Heart right ventricle (tissue), 16 donors: ENCODE measurements at regions not wholly inside any gene's neighbourhood (a gene's known extent, or its start where the extent isn't known, plus 50 kb on each side); places are given as distances from the start of the nearest gene placed in this dataset.
"Not testable (repeated sequence)": the region's sequence is repeated elsewhere in the genome, so short reads cannot be mapped to it uniquely, and the experiment has no call there.

ENCODE experiments used
- ATAC-seq, 8 donors: fragments of 200-7000 bp; cut with Tn5 transposase; one replicate each; pipeline ENCODE4 v1.9.1; 2020; ENCODE audit warnings: mild to moderate bottlenecking in 8 of 8, moderate library complexity in 8 of 8, moderate number of reproducible peaks in 1 of 8
- DNase-seq, 2 donors: peaks; one replicate each; pipeline ENCODE4 v3.0.0-alpha.2; 2020
- H3K27ac ChIP-seq, 10 donors: fragments of 200-600 bp; sonication (generic) in 2 of 10; one replicate each; pipeline versions ENCODE4 v1.5.0 to v1.8.0; 2020 to 2022; ENCODE audit warnings: mild to moderate bottlenecking in 3 of 10
- H3K27me3 ChIP-seq, 7 donors: fragments of 200-600 bp; one replicate each; pipeline ENCODE4 v1.8.0; 2021 to 2022; ENCODE audit warnings: mild to moderate bottlenecking in 2 of 7
- H3K36me3 ChIP-seq, 9 donors: fragments of 200-600 bp; sonication (generic) in 1 of 9; one replicate each; pipeline versions ENCODE4 v1.5.0 to v1.8.0; 2020 to 2022; ENCODE audit warnings: mild to moderate bottlenecking in 2 of 9
- H3K4me1 ChIP-seq, 9 donors: fragments of 200-600 bp; sonication (generic) in 1 of 9; one replicate each; pipeline versions ENCODE4 v1.5.0 to v1.8.0; 2020 to 2022; ENCODE audit warnings: mild to moderate bottlenecking in 4 of 9
- H3K4me3 ChIP-seq, 10 donors: fragments of 200-600 bp; sonication (generic) in 2 of 10; one replicate each; pipeline versions ENCODE4 v1.5.0 to v1.8.0; 2020 to 2022; ENCODE audit warnings: mild to moderate bottlenecking in 7 of 10, moderate library complexity in 2 of 10
- H3K9me3 ChIP-seq, 11 donors: fragments of 200-600 bp in 10 of 11; sonication (generic) in 2 of 11; one replicate each; pipeline versions ENCODE4 v1.5.0 to v1.8.0; 2013 to 2022; ENCODE audit warnings: mild to moderate bottlenecking in 2 of 11, control low read depth in 1 of 11, moderate library complexity in 1 of 11
- CTCF ChIP-seq, 9 donors: fragments of 200-600 bp; sonication (generic) in 2 of 9; IDR thresholded peaks; one replicate each; pipeline versions ENCODE4 v1.5.0 to v1.8.0; 2021 to 2022; ENCODE audit warnings: antibody characterized with exemption in 9 of 9, mild to moderate bottlenecking in 5 of 9, moderate library complexity in 1 of 9
- WGBS, 2 donors: extraction: QIAGEN DNeasy Blood & Tissue Kit; methylation state at CpG; one replicate each; pipeline ENCODE4 v1.1.7; 2013; ENCODE audit warnings: inconsistent platforms in 1 of 2; 5-methylcytosine and 5-hydroxymethylcytosine counted together
- intact Hi-C, 10 donors: fragments of 100-400 bp; cut with DNase I; formaldehyde crosslinking; loops; one replicate each; pipeline versions ENCODE4 v1.11.1 to v1.14.2; 2022
- donor health status: Arrhythmogenic right ventricular cardiomyopathy.
- donor health status: ischemic (EF 13 %, LVEDD 7.1; RV severe dilation, severe dysfunction).
- donor health status: healthy with polysubstance abuse.
- donor health status: DM: no; HTN: yes; CAD: no.
- donor health status: DM: no; HTN: no; CAD: no.
- donor health status: ischemic (EF 25% LVEDD 6.9; RV normal size, moderate dysfunction).
- donor health status: ischemic (EF 25% LVEDD 5.7; RV mildly dilated, moderate dysfunction).
- donor health status: healthy.
- donor health status: DM: yes; HTN: yes; CAD: no.
- donor health status: Ischemic cardiomyopathy.
- donor health status: ischemic (EF 35%, LVEDD 5.7; RV mildly dilated, moderate dysfunction).
- donor health status: nonischemic (EF 11% LVEDD 7.7; RV severe dilation, severe dysfunction).
- donor health status: DM: yes; HTN: yes; CAD: no.
- donor health status: PGD.
- donor health status: ischemic (EF 29% LVEDD 5.4; RV normal size, mild dysfunction).
- donor health status: nonischemic (EF 23%, LVEDD 6.1; RV moderate dilation, normal function).

- intact Hi-C loops: no loop called here
- DNase-seq (no peak), ATAC-seq (no peak)
- no peaks in the 10 kb centered on the region for H3K4me1 ChIP-seq
- H3K27ac ChIP-seq: no peak overlapping the region
- H3K4me3 ChIP-seq: no peak overlapping the region
- no peaks in the 10 kb centered on the region for H3K36me3 ChIP-seq
- 92 to 93% methylated on average over 18 of the region's 18 CpGs for WGBS, 2 donors
- no peak for TF ChIP-seq CTCF (IDR thresholded peaks at IDR 0.05)
- H3K9me3 ChIP-seq: peaks cover 0 to 4% (median 0%) of the 10 kb centered on the region in 11 donors
- no peaks in the 10 kb centered on the region for H3K27me3 ChIP-seq
These were observed 1891.0 kb upstream of the FLRT2 start for GRCh38 chr14:83638748-83639504.

- H3K27me3 ChIP-seq, H3K36me3 ChIP-seq, H3K9me3 ChIP-seq, intact Hi-C loops, H3K27ac ChIP-seq, H3K4me1 ChIP-seq, H3K4me3 ChIP-seq, DNase-seq, ATAC-seq: not testable (repeated sequence)
- 89 to 91% methylated on average over 18 of the region's 18 CpGs for WGBS, 2 donors
These were observed 1890.5 kb upstream of the FLRT2 start for GRCh38 chr14:83639505-83639875.

- TF ChIP-seq CTCF (IDR thresholded peaks at IDR 0.05): no peak
- WGBS, 2 donors: 83 to 88% methylated on average over 1 of the region's 1 CpG
- no peak overlapping the region for H3K4me3 ChIP-seq
- no peaks in the 10 kb centered on the region for H3K4me1 ChIP-seq
- intact Hi-C loops: no loop called here
- no peak for DNase-seq
- H3K27me3 ChIP-seq: no peaks in the 10 kb centered on the region
- no peak overlapping the region for H3K27ac ChIP-seq
- no peaks in the 10 kb centered on the region for H3K36me3 ChIP-seq
- peaks cover 0 to 8% (median 0%) of the 10 kb centered on the region in 11 donors for H3K9me3 ChIP-seq
- no peak for ATAC-seq
These were observed 1883.7 kb upstream of the FLRT2 start for GRCh38 chr14:83646228-83646627.

- no peaks in the 10 kb centered on the region for H3K36me3 ChIP-seq
- ATAC-seq (no peak), DNase-seq (no peak)
- H3K27me3 ChIP-seq: no peaks in the 10 kb centered on the region
- H3K4me3 ChIP-seq: no peak overlapping the region
- 82 to 88% methylated on average over 1 of the region's 1 CpG for WGBS, 2 donors
- H3K9me3 ChIP-seq: no peaks in the 10 kb centered on the region
- H3K27ac ChIP-seq: no peak overlapping the region
- intact Hi-C loops: no loop called here
- no peak for TF ChIP-seq CTCF (IDR thresholded peaks at IDR 0.05)
- no peaks in the 10 kb centered on the region for H3K4me1 ChIP-seq
These were observed 1869.3 kb upstream of the FLRT2 start for GRCh38 chr14:83660597-83660996.

GRCh38 chr14:83664389-83664788 is 1865.6 kb upstream of the FLRT2 start:
- DNase-seq: no peak
- H3K27ac ChIP-seq: no peak overlapping the region
- ATAC-seq: no peak
- no peaks in the 10 kb centered on the region for H3K36me3 ChIP-seq
- peaks cover 0 to 13% (median 0%) of the 10 kb centered on the region in 11 donors for H3K9me3 ChIP-seq
- H3K4me1 ChIP-seq: no peaks in the 10 kb centered on the region
- H3K27me3 ChIP-seq: no peaks in the 10 kb centered on the region
- no peak for TF ChIP-seq CTCF (IDR thresholded peaks at IDR 0.05)
- intact Hi-C loops: no loop called here
- no peak overlapping the region for H3K4me3 ChIP-seq
